Suprapubic skin (tissue), 4 donors: ENCODE measurements at regions not wholly inside any gene's neighbourhood (a gene's known extent, or its start where the extent isn't known, plus 50 kb on each side); places are given as distances from the start of the nearest gene placed in this dataset.

Experiments
- EP300 ChIP-seq: sonication (generic); formaldehyde crosslinking; IDR thresholded peaks from one replicate; pipeline ENCODE4 v1.6.1; 2017; ENCODE audit warnings: antibody characterized with exemption
- POLR2A ChIP-seq, 2 donors: fragments of 450-650 bp; IDR thresholded peaks; one replicate each; pipeline ENCODE4 v1.6.1; 2017; ENCODE audit warnings: antibody characterized with exemption in 2 of 2, mild to moderate bottlenecking in 2 of 2, moderate library complexity in 2 of 2
- POLR2AphosphoS5 ChIP-seq, 3 donors: sonication (generic); formaldehyde crosslinking; IDR thresholded peaks; one replicate each; pipeline ENCODE4 v1.6.1; 2017; ENCODE audit warnings: antibody characterized with exemption in 3 of 3
- TF ChIP-seq, protein P1 (sequence below), 2 donors: fragments of 200-600 bp in 1 of 2; fragments of 450-650 bp in 1 of 2; sonication (generic) in 1 of 2; IDR thresholded peaks; one replicate each; pipeline ENCODE4 v1.5.1; 2016 to 2019; ENCODE audit warnings: antibody characterized with exemption in 2 of 2, mild to moderate bottlenecking in 1 of 2, moderate library complexity in 1 of 2

DNA sequence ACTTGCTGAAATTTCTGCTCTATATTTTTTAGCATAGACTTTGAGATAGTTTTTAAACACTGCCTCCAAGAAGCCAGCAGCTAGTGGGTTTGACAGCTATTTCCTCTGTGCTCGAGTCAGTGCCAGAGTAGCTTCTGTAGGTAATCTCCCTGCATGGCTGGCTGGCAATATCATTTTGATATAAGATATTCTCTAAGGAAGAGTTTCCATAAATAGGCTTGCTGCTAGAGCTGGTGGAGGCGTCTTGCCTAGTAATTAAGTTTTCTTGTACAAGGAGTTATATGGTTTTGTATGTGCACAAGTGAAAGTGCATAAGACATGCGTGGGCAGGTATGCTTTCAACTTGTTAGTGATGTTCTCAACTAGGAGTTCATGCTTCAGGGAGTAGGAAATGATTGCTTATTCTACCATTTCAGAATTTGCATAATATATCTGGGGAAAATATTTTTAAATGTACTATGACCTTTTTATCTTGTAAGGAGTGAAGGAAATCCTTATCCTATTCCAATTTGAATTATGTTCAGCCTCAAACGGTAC, 74.1 kb upstream of the CCL21 start:
- TF ChIP-seq, protein P1, sequence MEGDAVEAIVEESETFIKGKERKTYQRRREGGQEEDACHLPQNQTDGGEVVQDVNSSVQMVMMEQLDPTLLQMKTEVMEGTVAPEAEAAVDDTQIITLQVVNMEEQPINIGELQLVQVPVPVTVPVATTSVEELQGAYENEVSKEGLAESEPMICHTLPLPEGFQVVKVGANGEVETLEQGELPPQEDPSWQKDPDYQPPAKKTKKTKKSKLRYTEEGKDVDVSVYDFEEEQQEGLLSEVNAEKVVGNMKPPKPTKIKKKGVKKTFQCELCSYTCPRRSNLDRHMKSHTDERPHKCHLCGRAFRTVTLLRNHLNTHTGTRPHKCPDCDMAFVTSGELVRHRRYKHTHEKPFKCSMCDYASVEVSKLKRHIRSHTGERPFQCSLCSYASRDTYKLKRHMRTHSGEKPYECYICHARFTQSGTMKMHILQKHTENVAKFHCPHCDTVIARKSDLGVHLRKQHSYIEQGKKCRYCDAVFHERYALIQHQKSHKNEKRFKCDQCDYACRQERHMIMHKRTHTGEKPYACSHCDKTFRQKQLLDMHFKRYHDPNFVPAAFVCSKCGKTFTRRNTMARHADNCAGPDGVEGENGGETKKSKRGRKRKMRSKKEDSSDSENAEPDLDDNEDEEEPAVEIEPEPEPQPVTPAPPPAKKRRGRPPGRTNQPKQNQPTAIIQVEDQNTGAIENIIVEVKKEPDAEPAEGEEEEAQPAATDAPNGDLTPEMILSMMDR (IDR thresholded peaks at IDR 0.05) = no peak
- TF ChIP-seq POLR2A (IDR thresholded peaks at IDR 0.05) (no peak), EP300 (no peak), POLR2AphosphoS5 (IDR thresholded peaks at IDR 0.05) (no peak)
